Sigmoid colon (tissue), 4 donors: ENCODE measurements at regions not wholly inside any gene's neighbourhood (a gene's known extent, or its start where the extent isn't known, plus 50 kb on each side); places are given as distances from the start of the nearest gene placed in this dataset.
"Not testable (repeated sequence)": the region's sequence is repeated elsewhere in the genome, so short reads cannot be mapped to it uniquely, and the experiment has no call there.

Experiments
- POLR2A ChIP-seq, 2 donors: fragments of 450-650 bp; IDR thresholded peaks; one replicate each; pipeline ENCODE4 v1.6.1; 2016; ENCODE audit warnings: antibody characterized with exemption in 2 of 2, mild to moderate bottlenecking in 2 of 2, moderate library complexity in 2 of 2
- POLR2AphosphoS5 ChIP-seq, 4 donors: sonication (generic); formaldehyde crosslinking; IDR thresholded peaks; one replicate each; pipeline ENCODE4 v1.6.1; 2017; ENCODE audit warnings: antibody characterized with exemption in 4 of 4
- TF ChIP-seq, protein P1 (sequence below), 4 experiments: fragments of 450-650 bp in 3 of 4; fragments of 200-600 bp in 1 of 4; IDR thresholded peaks; one replicate each; pipeline ENCODE4 v1.5.1; 2016 to 2019; ENCODE audit warnings: antibody characterized with exemption in 4 of 4, mild to moderate bottlenecking in 3 of 4, moderate library complexity in 2 of 4

DNA sequence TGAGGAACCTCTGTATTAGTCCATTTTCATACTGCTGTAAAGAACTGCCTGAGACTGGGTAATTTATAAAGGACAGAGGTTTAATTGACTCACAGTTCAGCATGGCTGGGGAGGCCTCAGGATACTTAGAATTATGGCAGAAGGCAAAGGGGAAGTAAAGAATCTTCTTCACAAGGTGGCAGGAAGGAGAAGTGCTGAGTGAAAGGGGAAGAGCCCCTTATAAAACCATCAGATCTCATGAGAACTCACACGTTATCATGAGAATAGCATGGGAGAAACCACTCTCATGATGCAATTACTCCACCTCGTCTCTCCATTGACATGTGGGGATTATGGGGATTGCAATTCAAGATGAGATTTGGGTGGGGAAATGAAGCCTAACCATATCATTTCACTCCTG lies 211.4 kb upstream of the TUT7 start:
- TF ChIP-seq, protein P1, sequence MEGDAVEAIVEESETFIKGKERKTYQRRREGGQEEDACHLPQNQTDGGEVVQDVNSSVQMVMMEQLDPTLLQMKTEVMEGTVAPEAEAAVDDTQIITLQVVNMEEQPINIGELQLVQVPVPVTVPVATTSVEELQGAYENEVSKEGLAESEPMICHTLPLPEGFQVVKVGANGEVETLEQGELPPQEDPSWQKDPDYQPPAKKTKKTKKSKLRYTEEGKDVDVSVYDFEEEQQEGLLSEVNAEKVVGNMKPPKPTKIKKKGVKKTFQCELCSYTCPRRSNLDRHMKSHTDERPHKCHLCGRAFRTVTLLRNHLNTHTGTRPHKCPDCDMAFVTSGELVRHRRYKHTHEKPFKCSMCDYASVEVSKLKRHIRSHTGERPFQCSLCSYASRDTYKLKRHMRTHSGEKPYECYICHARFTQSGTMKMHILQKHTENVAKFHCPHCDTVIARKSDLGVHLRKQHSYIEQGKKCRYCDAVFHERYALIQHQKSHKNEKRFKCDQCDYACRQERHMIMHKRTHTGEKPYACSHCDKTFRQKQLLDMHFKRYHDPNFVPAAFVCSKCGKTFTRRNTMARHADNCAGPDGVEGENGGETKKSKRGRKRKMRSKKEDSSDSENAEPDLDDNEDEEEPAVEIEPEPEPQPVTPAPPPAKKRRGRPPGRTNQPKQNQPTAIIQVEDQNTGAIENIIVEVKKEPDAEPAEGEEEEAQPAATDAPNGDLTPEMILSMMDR (IDR thresholded peaks at IDR 0.05): not testable (repeated sequence)
- not testable (repeated sequence) for TF ChIP-seq POLR2AphosphoS5, POLR2A (IDR thresholded peaks at IDR 0.05)
